Mesendoderm (in vitro differentiated cells): ENCODE measurements at regions not wholly inside any gene's neighbourhood (a gene's known extent, or its start where the extent isn't known, plus 50 kb on each side); places are given as distances from the start of the nearest gene placed in this dataset.

Experiments
- DNase-seq: peaks from one replicate; pipeline ENCODE4 v3.0.0; 2013
- H2AK5ac ChIP-seq: 2 replicates; pipeline ENCODE4 v1.6.1; 2013; ENCODE audit warnings: low read length, inconsistent platforms
- H2BK120ac ChIP-seq: 2 replicates; pipeline ENCODE4 v1.6.1; 2013; ENCODE audit warnings: low read depth, mild to moderate bottlenecking, low read length, moderate library complexity, mixed read lengths
- H2BK15ac ChIP-seq: replicated peaks from 2 replicates; pipeline ENCODE4 v1.6.1; 2013; ENCODE audit warnings: low read depth, mild to moderate bottlenecking, moderate library complexity
- H2BK5ac ChIP-seq: 2 replicates; pipeline ENCODE4 v1.6.1; 2013; ENCODE audit warnings: low read length, inconsistent platforms
- H3K18ac ChIP-seq: 2 replicates; pipeline ENCODE4 v1.6.1; 2013; ENCODE audit warnings: mild to moderate bottlenecking, low read length, mixed read lengths
- H3K23ac ChIP-seq: one replicate; pipeline ENCODE4 v1.6.1; 2013; ENCODE audit warnings: low read length
- H3K27ac ChIP-seq: 2 replicates; pipeline ENCODE4 v1.5.1; 2013; ENCODE audit warnings: low read depth, mild to moderate bottlenecking, inconsistent platforms, low read length, moderate library complexity
- H3K27me3 ChIP-seq: 2 replicates; pipeline ENCODE4 v1.6.1; 2013; ENCODE audit warnings: low read length, control low read depth, mild to moderate bottlenecking, inconsistent platforms; ENCODE audit not compliant: insufficient read depth, poor library complexity
- H3K36me3 ChIP-seq: 2 replicates; pipeline ENCODE4 v1.6.1; 2013; ENCODE audit warnings: low read length, inconsistent platforms; ENCODE audit not compliant: control insufficient read depth, insufficient read depth
- H3K4ac ChIP-seq: one replicate; pipeline ENCODE4 v1.6.1; 2013; ENCODE audit warnings: low read depth, mild to moderate bottlenecking, low read length, moderate library complexity
- H3K4me1 ChIP-seq: 2 replicates; pipeline ENCODE4 v1.6.1; 2013; ENCODE audit warnings: low read depth, low read length, inconsistent platforms; ENCODE audit not compliant: control insufficient read depth
- H3K4me2 ChIP-seq: 2 replicates; pipeline ENCODE4 v1.6.1; 2013; ENCODE audit warnings: low read length
- H3K4me3 ChIP-seq: 2 replicates; pipeline ENCODE4 v1.5.1; 2013; ENCODE audit warnings: mild to moderate bottlenecking, low read length
- H3K56ac ChIP-seq: one replicate; pipeline ENCODE4 v1.6.1; 2013; ENCODE audit warnings: low read length
- H3K79me1 ChIP-seq: 2 replicates; pipeline ENCODE4 v1.6.1; 2013; ENCODE audit warnings: low read length, inconsistent platforms
- H3K79me2 ChIP-seq: 2 replicates; pipeline ENCODE4 v1.6.1; 2013; ENCODE audit warnings: mild to moderate bottlenecking, low read length; ENCODE audit not compliant: control insufficient read depth, insufficient read depth
- H3K9ac ChIP-seq: 2 replicates; pipeline ENCODE4 v1.6.1; 2013; ENCODE audit warnings: low read length, inconsistent platforms
- H4K5ac ChIP-seq: one replicate; pipeline ENCODE4 v1.6.1; 2013; ENCODE audit warnings: low read length
- H4K8ac ChIP-seq: one replicate; pipeline ENCODE4 v1.6.1; 2013; ENCODE audit warnings: low read depth, mild to moderate bottlenecking, control low read depth, low read length, moderate library complexity
- WGBS: extraction: QIAGEN DNeasy Blood & Tissue Kit; methylation state at CpG from one replicate; pipeline ENCODE4 v1.1.7; 2013; ENCODE audit warnings: low lambda C conversion rate, missing lambda C conversion rate; ENCODE audit not compliant: insufficient coverage; ENCODE audit errors: extremely low coverage; 5-methylcytosine and 5-hydroxymethylcytosine counted together

- Histone ChIP-seq H3K36me3 (no peaks in the 10 kb centered on the region), H2AK5ac (no peak overlapping the region), H3K79me2 (no peaks in the 10 kb centered on the region), H3K27ac (no peak overlapping the region), H3K27me3 (no peaks in the 10 kb centered on the region), H3K4ac (no peak overlapping the region), H4K8ac (no peak overlapping the region), H2BK5ac (no peak overlapping the region), H2BK120ac (no peak overlapping the region), H4K5ac (no peak overlapping the region), H3K9ac (no peak overlapping the region), H3K4me3 (no peak overlapping the region), H3K4me1 (peaks cover 4% of the 10 kb centered on the region), H3K56ac (no peak overlapping the region), H3K4me2 (no peak overlapping the region), H3K18ac (no peak overlapping the region), H3K23ac (no peak overlapping the region), H2BK15ac (no peak overlapping the region), H3K79me1 (no peaks in the 10 kb centered on the region)
- no CpG with 5 or more reads among the region's 4 CpGs for WGBS
- no peak for DNase-seq
These were observed 265.1 kb upstream of the FAM241A start for GRCh38 chr4:111880116-111880515.

DNA sequence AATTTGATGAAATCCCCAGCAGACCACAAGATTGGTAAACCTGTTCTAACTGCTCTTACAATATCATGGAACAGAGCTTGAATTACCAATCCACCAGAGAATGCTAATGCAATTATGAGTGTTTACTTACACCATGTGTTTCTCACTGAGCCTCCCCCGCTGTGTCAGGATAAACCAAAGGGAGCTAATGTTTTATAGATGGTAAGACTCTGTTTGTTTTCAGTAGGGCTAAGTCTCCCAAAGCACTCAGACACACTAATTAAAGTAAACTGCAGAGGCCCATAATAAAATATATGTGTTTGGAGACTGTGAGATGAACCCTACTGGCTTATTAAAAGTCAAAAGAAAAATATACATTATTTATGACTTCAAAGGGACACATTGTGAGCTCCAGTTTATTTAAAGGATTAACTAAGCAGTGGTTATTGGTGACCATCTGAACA, 261.7 kb upstream of the FAM241A start:
- no peaks in the 10 kb centered on the region for H3K36me3 ChIP-seq
- H3K4me3 ChIP-seq = no peak overlapping the region
- no peak overlapping the region for H4K5ac ChIP-seq
- no peak overlapping the region for H2BK5ac ChIP-seq
- H3K23ac ChIP-seq = no peak overlapping the region
- H4K8ac ChIP-seq = no peak overlapping the region
- peaks cover 4% of the 10 kb centered on the region for H3K4me1 ChIP-seq
- no peak overlapping the region for H3K27ac ChIP-seq
- no peak overlapping the region for H3K9ac ChIP-seq
- H2BK15ac ChIP-seq = no peak overlapping the region
- H2BK120ac ChIP-seq = no peak overlapping the region
- DNase-seq = peak; percentile 83
- no peak overlapping the region for H2AK5ac ChIP-seq
- H3K4ac ChIP-seq = no peak overlapping the region
- no peak overlapping the region for H3K4me2 ChIP-seq
- H3K79me2 ChIP-seq = no peaks in the 10 kb centered on the region
- no peaks in the 10 kb centered on the region for H3K27me3 ChIP-seq
- no CpG with 5 or more reads among the region's 1 CpG for WGBS
- no peaks in the 10 kb centered on the region for H3K79me1 ChIP-seq
- no peak overlapping the region for H3K18ac ChIP-seq
- no peak overlapping the region for H3K56ac ChIP-seq

GRCh38 chr4:111890412-111890811, 254.8 kb upstream of the FAM241A start:
- Histone ChIP-seq H2BK120ac (no peak overlapping the region), H3K9ac (no peak overlapping the region), H3K79me1 (no peaks in the 10 kb centered on the region), H3K27me3 (no peaks in the 10 kb centered on the region), H3K56ac (no peak overlapping the region), H2AK5ac (no peak overlapping the region), H3K79me2 (no peaks in the 10 kb centered on the region), H3K36me3 (no peaks in the 10 kb centered on the region), H2BK15ac (no peak overlapping the region), H4K8ac (no peak overlapping the region), H3K27ac (no peak overlapping the region), H2BK5ac (no peak overlapping the region), H3K4me1 (no peaks in the 10 kb centered on the region), H4K5ac (no peak overlapping the region), H3K18ac (no peak overlapping the region), H3K4me2 (no peak overlapping the region), H3K4ac (no peak overlapping the region), H3K23ac (no peak overlapping the region), H3K4me3 (no peak overlapping the region)
- no peak for DNase-seq
- WGBS = no CpG with 5 or more reads among the region's 4 CpGs

GRCh38 chr4:111905511-111905910, 239.7 kb upstream of the FAM241A start:
- whole genome bisulfite sequencing = no CpG with 5 or more reads among the region's 4 CpGs
- no peaks in the 10 kb centered on the region for H3K4me1 ChIP-seq
- H3K18ac ChIP-seq = no peak overlapping the region
- H2BK120ac ChIP-seq = no peak overlapping the region
- no peaks in the 10 kb centered on the region for H3K79me1 ChIP-seq
- H2BK15ac ChIP-seq = no peak overlapping the region
- no peak overlapping the region for H3K4ac ChIP-seq
- H2AK5ac ChIP-seq = no peak overlapping the region
- no peaks in the 10 kb centered on the region for H3K36me3 ChIP-seq
- DNase-seq = no peak
- no peak overlapping the region for H3K27ac ChIP-seq
- no peak overlapping the region for H3K9ac ChIP-seq
- no peak overlapping the region for H3K4me2 ChIP-seq
- no peak overlapping the region for H4K8ac ChIP-seq
- no peak overlapping the region for H4K5ac ChIP-seq
- H3K23ac ChIP-seq = no peak overlapping the region
- no peaks in the 10 kb centered on the region for H3K27me3 ChIP-seq
- H3K56ac ChIP-seq = no peak overlapping the region
- H2BK5ac ChIP-seq = no peak overlapping the region
- no peak overlapping the region for H3K4me3 ChIP-seq
- H3K79me2 ChIP-seq = no peaks in the 10 kb centered on the region

DNA sequence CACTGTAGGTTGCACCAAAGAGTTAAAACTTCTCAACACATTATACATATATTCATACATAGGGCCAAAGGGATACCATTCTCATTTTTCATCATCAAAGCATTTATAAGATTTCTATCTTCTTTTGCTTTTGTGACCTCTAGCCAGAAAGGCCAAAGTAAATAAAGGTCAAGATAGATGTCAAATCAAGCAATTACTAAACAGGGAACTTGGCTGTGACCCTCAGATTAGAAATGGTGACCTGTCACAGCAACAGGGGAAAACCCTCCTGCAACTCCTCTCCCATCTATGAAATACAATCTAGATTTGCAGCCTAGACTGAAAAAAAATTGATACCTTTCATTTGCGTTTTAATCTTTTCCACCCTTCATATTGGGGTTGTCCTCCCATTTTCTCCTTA, 225.6 kb upstream of the FAM241A start:
- H2BK120ac ChIP-seq = no peak overlapping the region
- H4K8ac ChIP-seq = no peak overlapping the region
- WGBS = no CpG with 5 or more reads among the region's 1 CpG
- no peaks in the 10 kb centered on the region for H3K79me2 ChIP-seq
- no peak overlapping the region for H3K9ac ChIP-seq
- no peak overlapping the region for H3K23ac ChIP-seq
- H3K27ac ChIP-seq = no peak overlapping the region
- H3K36me3 ChIP-seq = no peaks in the 10 kb centered on the region
- no peak overlapping the region for H3K4me2 ChIP-seq
- H3K79me1 ChIP-seq = no peaks in the 10 kb centered on the region
- no peak overlapping the region for H4K5ac ChIP-seq
- H2BK15ac ChIP-seq = no peak overlapping the region
- no peaks in the 10 kb centered on the region for H3K4me1 ChIP-seq
- no peak overlapping the region for H2AK5ac ChIP-seq
- no peak overlapping the region for H3K4ac ChIP-seq
- no peak overlapping the region for H3K4me3 ChIP-seq
- DNase-seq = no peak
- H3K56ac ChIP-seq = no peak overlapping the region
- H3K27me3 ChIP-seq = no peaks in the 10 kb centered on the region
- no peak overlapping the region for H2BK5ac ChIP-seq
- H3K18ac ChIP-seq = no peak overlapping the region

- no peak for DNase-seq
- Histone ChIP-seq H3K36me3 (no peaks in the 10 kb centered on the region), H2BK120ac (no peak overlapping the region), H2BK15ac (no peak overlapping the region), H3K4me3 (no peak overlapping the region), H2AK5ac (no peak overlapping the region), H3K4ac (no peak overlapping the region), H3K4me1 (no peaks in the 10 kb centered on the region), H3K4me2 (no peak overlapping the region), H3K79me2 (no peaks in the 10 kb centered on the region), H4K5ac (no peak overlapping the region), H3K18ac (no peak overlapping the region), H3K23ac (no peak overlapping the region), H3K56ac (no peak overlapping the region), H3K27ac (no peak overlapping the region), H2BK5ac (no peak overlapping the region), H3K9ac (no peak overlapping the region), H3K27me3 (no peaks in the 10 kb centered on the region), H3K79me1 (no peaks in the 10 kb centered on the region), H4K8ac (no peak overlapping the region)
- no CpG with 5 or more reads among the region's 3 CpGs for WGBS
These were observed 223.5 kb upstream of the FAM241A start for GRCh38 chr4:111921714-111922113.
